ENCODE measurements at regions not wholly inside any gene's neighbourhood (a gene's known extent, or its start where the extent isn't known, plus 50 kb on each side); places are given as distances from the start of the nearest gene placed in this dataset.

GRCh38 chr4:74661427-74662201, 132.7 kb downstream of the BTC start:
- TF ChIP-seq, protein P1, sequence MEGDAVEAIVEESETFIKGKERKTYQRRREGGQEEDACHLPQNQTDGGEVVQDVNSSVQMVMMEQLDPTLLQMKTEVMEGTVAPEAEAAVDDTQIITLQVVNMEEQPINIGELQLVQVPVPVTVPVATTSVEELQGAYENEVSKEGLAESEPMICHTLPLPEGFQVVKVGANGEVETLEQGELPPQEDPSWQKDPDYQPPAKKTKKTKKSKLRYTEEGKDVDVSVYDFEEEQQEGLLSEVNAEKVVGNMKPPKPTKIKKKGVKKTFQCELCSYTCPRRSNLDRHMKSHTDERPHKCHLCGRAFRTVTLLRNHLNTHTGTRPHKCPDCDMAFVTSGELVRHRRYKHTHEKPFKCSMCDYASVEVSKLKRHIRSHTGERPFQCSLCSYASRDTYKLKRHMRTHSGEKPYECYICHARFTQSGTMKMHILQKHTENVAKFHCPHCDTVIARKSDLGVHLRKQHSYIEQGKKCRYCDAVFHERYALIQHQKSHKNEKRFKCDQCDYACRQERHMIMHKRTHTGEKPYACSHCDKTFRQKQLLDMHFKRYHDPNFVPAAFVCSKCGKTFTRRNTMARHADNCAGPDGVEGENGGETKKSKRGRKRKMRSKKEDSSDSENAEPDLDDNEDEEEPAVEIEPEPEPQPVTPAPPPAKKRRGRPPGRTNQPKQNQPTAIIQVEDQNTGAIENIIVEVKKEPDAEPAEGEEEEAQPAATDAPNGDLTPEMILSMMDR (IDR thresholded peaks at IDR 0.05): no peak
- TF ChIP-seq MAX (CRISPR knock-in tag; IDR thresholded peaks at IDR 0.05) (no peak), SP1 (CRISPR knock-in tag; conservative IDR thresholded peaks at IDR 0.05) (no peak), KAT7 (CRISPR knock-in tag; IDR thresholded peaks at IDR 0.05; ENCODE audit: borderline replicate concordance) (no peak), ELF4 (CRISPR knock-in tag; IDR thresholded peaks at IDR 0.05; ENCODE audit: low read depth) (no peak), ATF3 (CRISPR knock-in tag; conservative IDR thresholded peaks at IDR 0.05) (no peak), CREB1 (CRISPR knock-in tag; IDR thresholded peaks at IDR 0.05) (no peak), FOXJ3 (CRISPR knock-in tag; IDR thresholded peaks at IDR 0.05; ENCODE audit: borderline replicate concordance) (no peak), ZBTB21 (CRISPR knock-in tag; IDR thresholded peaks at IDR 0.05; ENCODE audit: borderline replicate concordance) (no peak), ESRRA (CRISPR knock-in tag; IDR thresholded peaks at IDR 0.05; ENCODE audit: borderline replicate concordance) (no peak), FOXK1 (CRISPR knock-in tag; IDR thresholded peaks at IDR 0.05) (no peak)
- TF ChIP-seq, protein P2, sequence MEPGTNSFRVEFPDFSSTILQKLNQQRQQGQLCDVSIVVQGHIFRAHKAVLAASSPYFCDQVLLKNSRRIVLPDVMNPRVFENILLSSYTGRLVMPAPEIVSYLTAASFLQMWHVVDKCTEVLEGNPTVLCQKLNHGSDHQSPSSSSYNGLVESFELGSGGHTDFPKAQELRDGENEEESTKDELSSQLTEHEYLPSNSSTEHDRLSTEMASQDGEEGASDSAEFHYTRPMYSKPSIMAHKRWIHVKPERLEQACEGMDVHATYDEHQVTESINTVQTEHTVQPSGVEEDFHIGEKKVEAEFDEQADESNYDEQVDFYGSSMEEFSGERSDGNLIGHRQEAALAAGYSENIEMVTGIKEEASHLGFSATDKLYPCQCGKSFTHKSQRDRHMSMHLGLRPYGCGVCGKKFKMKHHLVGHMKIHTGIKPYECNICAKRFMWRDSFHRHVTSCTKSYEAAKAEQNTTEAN (CRISPR knock-in tag; IDR thresholded peaks at IDR 0.05): no peak
- TF ChIP-seq, protein P3, sequence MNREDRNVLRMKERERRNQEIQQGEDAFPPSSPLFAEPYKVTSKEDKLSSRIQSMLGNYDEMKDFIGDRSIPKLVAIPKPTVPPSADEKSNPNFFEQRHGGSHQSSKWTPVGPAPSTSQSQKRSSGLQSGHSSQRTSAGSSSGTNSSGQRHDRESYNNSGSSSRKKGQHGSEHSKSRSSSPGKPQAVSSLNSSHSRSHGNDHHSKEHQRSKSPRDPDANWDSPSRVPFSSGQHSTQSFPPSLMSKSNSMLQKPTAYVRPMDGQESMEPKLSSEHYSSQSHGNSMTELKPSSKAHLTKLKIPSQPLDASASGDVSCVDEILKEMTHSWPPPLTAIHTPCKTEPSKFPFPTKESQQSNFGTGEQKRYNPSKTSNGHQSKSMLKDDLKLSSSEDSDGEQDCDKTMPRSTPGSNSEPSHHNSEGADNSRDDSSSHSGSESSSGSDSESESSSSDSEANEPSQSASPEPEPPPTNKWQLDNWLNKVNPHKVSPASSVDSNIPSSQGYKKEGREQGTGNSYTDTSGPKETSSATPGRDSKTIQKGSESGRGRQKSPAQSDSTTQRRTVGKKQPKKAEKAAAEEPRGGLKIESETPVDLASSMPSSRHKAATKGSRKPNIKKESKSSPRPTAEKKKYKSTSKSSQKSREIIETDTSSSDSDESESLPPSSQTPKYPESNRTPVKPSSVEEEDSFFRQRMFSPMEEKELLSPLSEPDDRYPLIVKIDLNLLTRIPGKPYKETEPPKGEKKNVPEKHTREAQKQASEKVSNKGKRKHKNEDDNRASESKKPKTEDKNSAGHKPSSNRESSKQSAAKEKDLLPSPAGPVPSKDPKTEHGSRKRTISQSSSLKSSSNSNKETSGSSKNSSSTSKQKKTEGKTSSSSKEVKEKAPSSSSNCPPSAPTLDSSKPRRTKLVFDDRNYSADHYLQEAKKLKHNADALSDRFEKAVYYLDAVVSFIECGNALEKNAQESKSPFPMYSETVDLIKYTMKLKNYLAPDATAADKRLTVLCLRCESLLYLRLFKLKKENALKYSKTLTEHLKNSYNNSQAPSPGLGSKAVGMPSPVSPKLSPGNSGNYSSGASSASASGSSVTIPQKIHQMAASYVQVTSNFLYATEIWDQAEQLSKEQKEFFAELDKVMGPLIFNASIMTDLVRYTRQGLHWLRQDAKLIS (CRISPR knock-in tag; IDR thresholded peaks at IDR 0.05; ENCODE audit: borderline replicate concordance): no peak
